CD4-positive, alpha-beta T cell (primary cell): ENCODE measurements at regions not wholly inside any gene's neighbourhood (a gene's known extent, or its start where the extent isn't known, plus 50 kb on each side); places are given as distances from the start of the nearest gene placed in this dataset.

ENCODE experiments used
- ATAC-seq: fragments of 200-7000 bp; cut with Tn5 transposase; one replicate; pipeline ENCODE4 v1.10.0; 2022; ENCODE audit warnings: mild to moderate bottlenecking; ENCODE audit not compliant: poor library complexity
- CTCF ChIA-PET: fragments of 350-600 bp; sonication (Branson Sonifier 250); formaldehyde crosslinking; loops from one replicate; lab custom pipeline; 2021; ENCODE audit warnings: antibody characterized with exemption, inconsistent platforms; lab: Charles Lee
- POLR2A ChIA-PET: fragments of 350-600 bp; sonication (Branson Sonifier 250); formaldehyde crosslinking; loops from one replicate; lab custom pipeline; 2021; ENCODE audit warnings: antibody characterized with exemption, inconsistent platforms; lab: Charles Lee
- DNase-seq, 14 experiments: peaks; one replicate each; pipeline ENCODE4 v3.0.0-alpha.2; 2013 to 2020; ENCODE audit warnings: mixed read lengths in 2 of 14
- H3K27ac ChIP-seq, 2 donors: one replicate each; pipeline versions ENCODE4 v1.5.1 to v1.7.0; 2013; ENCODE audit warnings: low read length in 2 of 2, low read depth in 1 of 2, mild to moderate bottlenecking in 1 of 2
- H3K27me3 ChIP-seq, 2 experiments: 1 replicate in 1 of 2; 2 replicates in 1 of 2; pipeline versions ENCODE4 v1.6.1 to v1.7.0; 2013; ENCODE audit warnings: low read length in 2 of 2, control low read depth in 1 of 2, mild to moderate bottlenecking in 1 of 2, moderate library complexity in 1 of 2; ENCODE audit not compliant: insufficient read depth in 2 of 2, control insufficient read depth in 1 of 2
- H3K36me3 ChIP-seq: one replicate; pipeline ENCODE4 v1.6.1; 2013; ENCODE audit warnings: low read length, control low read depth; ENCODE audit not compliant: insufficient read depth
- H3K4me1 ChIP-seq: one replicate; pipeline ENCODE4 v1.6.1; 2013; ENCODE audit warnings: low read length, control low read depth; ENCODE audit not compliant: insufficient read depth
- H3K4me3 ChIP-seq: one replicate; pipeline ENCODE4 v1.5.1; 2013; ENCODE audit warnings: mild to moderate bottlenecking, low read length, moderate library complexity
- H3K9me3 ChIP-seq, 2 experiments: 1 replicate in 1 of 2; 2 replicates in 1 of 2; pipeline versions ENCODE4 v1.6.1 to v1.7.0; 2013; ENCODE audit warnings: low read length in 2 of 2, mild to moderate bottlenecking in 2 of 2, control low read depth in 1 of 2, moderate library complexity in 1 of 2; ENCODE audit not compliant: control insufficient read depth in 1 of 2, insufficient read depth in 1 of 2
- H3K27ac Mint-ChIP-seq: one replicate; pipeline ENCODE4 v1.8.0; 2020; ENCODE audit warnings: mixed read lengths
- H3K27me3 Mint-ChIP-seq: one replicate; pipeline ENCODE4 v1.8.0; 2021; ENCODE audit warnings: mixed read lengths
- H3K36me3 Mint-ChIP-seq: one replicate; pipeline ENCODE4 v1.8.0; 2021; ENCODE audit warnings: low read depth, mixed read lengths
- H3K4me1 Mint-ChIP-seq: one replicate; pipeline ENCODE4 v1.8.0; 2021; ENCODE audit warnings: low read depth, mixed read lengths
- H3K4me3 Mint-ChIP-seq: one replicate; pipeline ENCODE4 v1.8.0; 2020; ENCODE audit warnings: mild to moderate bottlenecking, mixed read lengths
- H3K9me3 Mint-ChIP-seq: one replicate; pipeline ENCODE4 v1.8.0; 2020; ENCODE audit warnings: mixed read lengths
- intact Hi-C, 2 experiments: fragments of 100-400 bp; cut with DNase I in 1 of 2; cut with micrococcal nuclease in 1 of 2; formaldehyde crosslinking; loops; one replicate each; pipeline versions ENCODE4 v1.15.1 to v1.9.0; 2023 to 2025; cut with DNase I, micrococcal nuclease
- TF ChIP-seq, protein P1 (sequence below): fragments of 200-600 bp; IDR thresholded peaks from one replicate; pipeline ENCODE4 v1.8.0; 2022; ENCODE audit warnings: antibody characterized with exemption, mild to moderate bottlenecking

DNA sequence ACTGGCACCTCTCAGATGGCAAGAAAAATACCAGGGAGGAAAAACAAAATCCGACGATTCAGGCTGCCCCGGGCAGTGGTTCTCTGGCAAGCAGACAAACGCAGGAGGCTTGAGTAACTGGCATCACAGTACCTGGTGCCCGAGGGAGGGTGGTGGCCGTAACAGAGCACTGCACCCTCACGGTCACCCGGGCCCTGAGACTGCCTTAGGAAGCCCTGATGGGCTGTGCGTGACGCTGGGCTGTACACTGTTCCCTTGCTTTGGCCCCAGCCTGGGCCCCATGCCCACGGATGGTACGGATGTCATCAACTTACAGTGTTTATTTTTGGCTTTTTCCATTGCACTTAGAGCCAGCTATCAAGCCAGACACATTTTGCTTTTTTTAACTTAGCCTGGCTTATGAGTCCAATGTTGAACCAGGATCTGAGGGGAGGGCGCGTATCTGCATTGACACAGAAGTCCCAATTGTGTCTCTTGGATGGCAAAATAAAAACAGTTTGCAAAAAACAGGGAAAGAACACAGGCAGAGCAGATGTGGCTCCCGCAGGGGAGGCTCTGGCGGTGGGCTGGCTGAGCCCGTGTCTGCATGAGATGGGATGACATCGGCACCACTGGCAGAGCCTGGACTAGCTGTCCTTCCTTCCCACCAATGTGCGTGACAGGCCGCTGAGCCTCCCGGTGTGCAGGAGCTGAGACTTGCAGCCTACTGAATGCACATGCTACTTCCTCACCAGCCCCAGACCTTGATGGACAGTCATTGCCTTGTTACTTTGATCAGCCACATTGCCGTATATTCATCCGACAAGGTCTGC is 287.7 kb downstream of the FOXL1 start:
- Histone ChIP-seq H3K27me3 (no peaks in the 10 kb centered on the region), H3K27ac (no peak overlapping the region), H3K36me3 (no peaks in the 10 kb centered on the region), H3K9me3 (peaks cover 0 to 32% of the 10 kb centered on the region in 2 experiments), H3K4me1 (no peaks in the 10 kb centered on the region), H3K4me3 (no peak overlapping the region)
- H3K4me3 Mint-ChIP-seq, result no peak overlapping the region
- ChIA-PET POLR2A (no interaction called here), CTCF (no interaction called here)
- intact Hi-C loops, result no loop called here
- H3K4me1 Mint-ChIP-seq, result no peaks in the 10 kb centered on the region
- no peak overlapping the region for H3K27ac Mint-ChIP-seq
- ATAC-seq, result no peak
- H3K36me3 Mint-ChIP-seq, result no peaks in the 10 kb centered on the region
- DNase-seq, result no peak
- TF ChIP-seq, protein P1, sequence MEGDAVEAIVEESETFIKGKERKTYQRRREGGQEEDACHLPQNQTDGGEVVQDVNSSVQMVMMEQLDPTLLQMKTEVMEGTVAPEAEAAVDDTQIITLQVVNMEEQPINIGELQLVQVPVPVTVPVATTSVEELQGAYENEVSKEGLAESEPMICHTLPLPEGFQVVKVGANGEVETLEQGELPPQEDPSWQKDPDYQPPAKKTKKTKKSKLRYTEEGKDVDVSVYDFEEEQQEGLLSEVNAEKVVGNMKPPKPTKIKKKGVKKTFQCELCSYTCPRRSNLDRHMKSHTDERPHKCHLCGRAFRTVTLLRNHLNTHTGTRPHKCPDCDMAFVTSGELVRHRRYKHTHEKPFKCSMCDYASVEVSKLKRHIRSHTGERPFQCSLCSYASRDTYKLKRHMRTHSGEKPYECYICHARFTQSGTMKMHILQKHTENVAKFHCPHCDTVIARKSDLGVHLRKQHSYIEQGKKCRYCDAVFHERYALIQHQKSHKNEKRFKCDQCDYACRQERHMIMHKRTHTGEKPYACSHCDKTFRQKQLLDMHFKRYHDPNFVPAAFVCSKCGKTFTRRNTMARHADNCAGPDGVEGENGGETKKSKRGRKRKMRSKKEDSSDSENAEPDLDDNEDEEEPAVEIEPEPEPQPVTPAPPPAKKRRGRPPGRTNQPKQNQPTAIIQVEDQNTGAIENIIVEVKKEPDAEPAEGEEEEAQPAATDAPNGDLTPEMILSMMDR, result no peak
- H3K9me3 Mint-ChIP-seq, result no peaks in the 10 kb centered on the region
- peaks cover 15% of the 10 kb centered on the region for H3K27me3 Mint-ChIP-seq

DNA sequence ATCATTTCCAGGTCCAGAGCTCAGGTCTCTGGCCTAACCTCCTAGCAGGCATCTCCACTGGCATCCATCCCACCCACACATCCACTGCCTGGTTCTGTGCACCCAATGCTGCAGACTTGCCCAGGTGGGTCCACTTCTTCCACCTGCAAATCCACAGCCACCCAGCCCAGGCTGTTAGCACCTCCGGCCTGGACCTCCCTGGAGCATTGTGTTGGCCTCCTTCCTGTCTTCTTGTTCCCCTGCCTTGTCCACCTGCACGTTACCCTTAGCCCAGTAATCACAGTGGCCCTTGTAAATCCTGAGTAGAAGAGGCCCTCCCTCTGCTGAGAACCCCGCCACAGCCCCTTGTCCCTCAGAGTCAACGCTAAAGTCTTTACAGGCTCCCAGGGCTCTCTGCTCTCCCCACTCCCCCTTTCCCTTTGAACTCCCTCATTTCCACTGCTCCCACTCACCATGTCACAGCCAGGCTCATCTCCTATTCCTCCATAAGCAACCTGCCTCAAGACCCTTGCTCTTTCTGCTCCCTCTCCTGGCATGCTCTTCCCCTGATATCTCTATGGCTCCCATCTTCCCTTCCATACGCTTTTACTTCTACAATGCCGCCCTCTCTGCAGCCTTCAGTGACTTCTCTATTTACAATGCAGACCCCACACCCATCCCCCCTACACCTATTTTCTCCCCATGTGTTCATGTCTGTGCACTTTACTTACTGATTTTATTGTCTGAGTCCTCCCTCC is 288.8 kb downstream of the FOXL1 start:
- intact Hi-C loops, result no loop called here
- Histone ChIP-seq H3K4me3 (no peak overlapping the region), H3K36me3 (no peaks in the 10 kb centered on the region), H3K4me1 (no peaks in the 10 kb centered on the region), H3K27me3 (peaks cover 0 to 1% of the 10 kb centered on the region in 2 experiments), H3K9me3 (peaks cover 0 to 32% of the 10 kb centered on the region in 2 experiments), H3K27ac (no peak overlapping the region)
- H3K4me1 Mint-ChIP-seq, result no peaks in the 10 kb centered on the region
- no peaks in the 10 kb centered on the region for H3K9me3 Mint-ChIP-seq
- no peak overlapping the region for H3K4me3 Mint-ChIP-seq
- no peak for ATAC-seq
- H3K27me3 Mint-ChIP-seq, result peaks cover 15% of the 10 kb centered on the region
- no peaks in the 10 kb centered on the region for H3K36me3 Mint-ChIP-seq
- ChIA-PET CTCF (no interaction called here), POLR2A (no interaction called here)
- no peak for DNase-seq
- no peak overlapping the region for H3K27ac Mint-ChIP-seq
- TF ChIP-seq, protein P1, result no peak

DNA sequence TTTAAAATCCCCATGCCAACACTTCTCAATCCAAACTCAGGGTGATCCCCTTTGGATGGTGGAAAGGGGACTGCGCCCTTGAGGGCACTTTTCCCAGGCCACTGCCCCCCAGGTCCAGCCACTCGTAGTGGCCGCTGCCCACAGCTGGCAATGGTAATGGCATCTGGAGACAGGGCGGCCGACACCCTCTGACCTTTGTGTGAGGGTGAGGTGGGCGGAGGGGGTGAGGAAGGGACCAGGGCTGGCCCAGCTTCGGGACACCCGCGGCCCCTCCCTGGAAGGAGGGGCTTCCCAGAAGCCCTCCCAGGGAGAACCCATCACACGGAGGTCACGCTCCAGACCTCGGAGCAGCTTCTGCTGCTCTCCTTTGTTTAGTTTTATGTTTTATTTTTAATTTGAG is 289.7 kb downstream of the FOXL1 start:
- intact Hi-C loops, result no loop called here
- CTCF ChIA-PET, result no interaction called here
- POLR2A ChIA-PET, result no interaction called here
- Mint-ChIP-seq H3K27ac (no peak overlapping the region), H3K27me3 (peaks cover 15% of the 10 kb centered on the region), H3K9me3 (no peaks in the 10 kb centered on the region), H3K4me3 (no peak overlapping the region), H3K36me3 (no peaks in the 10 kb centered on the region), H3K4me1 (no peaks in the 10 kb centered on the region)
- H3K4me3 ChIP-seq, result no peak overlapping the region
- ATAC-seq (no peak), DNase-seq (no peak)
- no peaks in the 10 kb centered on the region for H3K4me1 ChIP-seq
- TF ChIP-seq, protein P1, result no peak
- no peaks in the 10 kb centered on the region for H3K36me3 ChIP-seq
- peaks cover 0 to 4% of the 10 kb centered on the region in 2 experiments for H3K27me3 ChIP-seq
- peaks cover 0 to 38% of the 10 kb centered on the region in 2 experiments for H3K9me3 ChIP-seq
- H3K27ac ChIP-seq, result no peak overlapping the region
